ENCODE measurements at regions not wholly inside any gene's neighbourhood (a gene's known extent, or its start where the extent isn't known, plus 50 kb on each side); places are given as distances from the start of the nearest gene placed in this dataset.

DNA sequence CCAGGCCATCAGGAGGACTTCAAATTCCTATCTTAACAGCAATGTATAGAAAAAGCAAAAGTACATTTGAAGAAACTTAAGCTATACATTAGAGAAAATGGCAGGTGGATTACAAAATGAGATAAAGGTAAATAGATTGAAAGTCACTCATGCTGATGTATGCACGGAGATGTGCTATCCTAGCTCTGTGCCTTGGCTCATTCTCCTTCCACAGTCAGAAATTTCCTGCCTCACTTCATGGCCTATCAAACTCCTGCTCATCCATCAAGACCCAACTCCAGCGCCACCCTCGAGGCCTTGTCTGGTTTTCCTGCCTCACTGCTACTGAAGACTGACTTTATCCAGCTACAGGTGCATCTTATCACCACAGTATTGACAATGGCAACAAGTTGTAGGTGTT lies 72.9 kb downstream of the NSMCE3 start:
- TF ChIP-seq, protein P1, sequence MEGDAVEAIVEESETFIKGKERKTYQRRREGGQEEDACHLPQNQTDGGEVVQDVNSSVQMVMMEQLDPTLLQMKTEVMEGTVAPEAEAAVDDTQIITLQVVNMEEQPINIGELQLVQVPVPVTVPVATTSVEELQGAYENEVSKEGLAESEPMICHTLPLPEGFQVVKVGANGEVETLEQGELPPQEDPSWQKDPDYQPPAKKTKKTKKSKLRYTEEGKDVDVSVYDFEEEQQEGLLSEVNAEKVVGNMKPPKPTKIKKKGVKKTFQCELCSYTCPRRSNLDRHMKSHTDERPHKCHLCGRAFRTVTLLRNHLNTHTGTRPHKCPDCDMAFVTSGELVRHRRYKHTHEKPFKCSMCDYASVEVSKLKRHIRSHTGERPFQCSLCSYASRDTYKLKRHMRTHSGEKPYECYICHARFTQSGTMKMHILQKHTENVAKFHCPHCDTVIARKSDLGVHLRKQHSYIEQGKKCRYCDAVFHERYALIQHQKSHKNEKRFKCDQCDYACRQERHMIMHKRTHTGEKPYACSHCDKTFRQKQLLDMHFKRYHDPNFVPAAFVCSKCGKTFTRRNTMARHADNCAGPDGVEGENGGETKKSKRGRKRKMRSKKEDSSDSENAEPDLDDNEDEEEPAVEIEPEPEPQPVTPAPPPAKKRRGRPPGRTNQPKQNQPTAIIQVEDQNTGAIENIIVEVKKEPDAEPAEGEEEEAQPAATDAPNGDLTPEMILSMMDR (conservative IDR thresholded peaks at IDR 0.05; ENCODE audit: low read depth, low read length) = no peak
- no peak for DNase-seq (ENCODE audit: low read depth)
- H3K4me3 ChIP-seq (ENCODE audit: low read depth, low read length) = no peak overlapping the region

DNA sequence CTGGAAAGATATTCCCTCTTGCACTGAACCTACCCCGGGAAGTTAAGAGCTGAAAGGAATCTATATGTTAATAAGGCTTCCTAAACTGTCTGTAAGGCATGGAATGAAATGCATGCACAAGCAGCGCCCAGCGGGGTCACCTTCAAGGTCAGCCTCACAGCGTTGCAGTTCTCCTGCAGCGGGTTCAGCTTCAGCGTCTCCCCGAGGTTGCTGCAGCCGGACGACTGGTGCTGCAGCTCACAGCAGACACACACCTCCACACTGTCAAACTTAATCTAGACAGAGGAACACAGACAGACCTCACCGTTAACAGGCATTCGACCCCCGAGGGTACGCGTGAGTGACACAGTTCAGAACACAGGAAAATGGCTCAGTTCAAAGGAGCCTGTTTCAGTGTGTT lies 73.3 kb downstream of the NSMCE3 start:
- TF ChIP-seq, protein P1 (conservative IDR thresholded peaks at IDR 0.05; ENCODE audit: low read depth, low read length) = no peak
- no peak overlapping the region for H3K4me3 ChIP-seq (ENCODE audit: low read depth, low read length)
- no peak for DNase-seq (ENCODE audit: low read depth)

DNA sequence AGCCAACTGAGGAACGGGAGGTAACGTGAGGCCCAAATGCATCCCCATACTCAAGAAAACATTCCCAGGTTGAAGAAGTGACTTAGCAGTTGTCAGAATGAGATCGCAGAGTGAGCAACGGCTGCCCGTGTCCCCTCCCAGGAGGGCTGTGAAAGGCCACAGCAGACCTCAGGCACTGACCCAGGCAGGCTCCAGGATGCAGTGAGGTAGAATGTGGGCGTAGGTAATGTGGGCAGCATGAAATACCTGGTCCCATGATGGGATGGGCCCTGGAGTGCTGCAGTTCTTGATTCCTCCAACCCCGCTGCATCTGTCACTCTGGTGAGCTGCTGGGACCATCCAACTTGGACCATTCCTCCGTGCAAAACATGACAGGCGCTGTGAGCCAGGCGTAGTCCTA lies 74.8 kb downstream of the NSMCE3 start:
- no peak for DNase-seq (ENCODE audit: low read depth)
- TF ChIP-seq, protein P1 (conservative IDR thresholded peaks at IDR 0.05; ENCODE audit: low read depth, low read length) = no peak

DNA sequence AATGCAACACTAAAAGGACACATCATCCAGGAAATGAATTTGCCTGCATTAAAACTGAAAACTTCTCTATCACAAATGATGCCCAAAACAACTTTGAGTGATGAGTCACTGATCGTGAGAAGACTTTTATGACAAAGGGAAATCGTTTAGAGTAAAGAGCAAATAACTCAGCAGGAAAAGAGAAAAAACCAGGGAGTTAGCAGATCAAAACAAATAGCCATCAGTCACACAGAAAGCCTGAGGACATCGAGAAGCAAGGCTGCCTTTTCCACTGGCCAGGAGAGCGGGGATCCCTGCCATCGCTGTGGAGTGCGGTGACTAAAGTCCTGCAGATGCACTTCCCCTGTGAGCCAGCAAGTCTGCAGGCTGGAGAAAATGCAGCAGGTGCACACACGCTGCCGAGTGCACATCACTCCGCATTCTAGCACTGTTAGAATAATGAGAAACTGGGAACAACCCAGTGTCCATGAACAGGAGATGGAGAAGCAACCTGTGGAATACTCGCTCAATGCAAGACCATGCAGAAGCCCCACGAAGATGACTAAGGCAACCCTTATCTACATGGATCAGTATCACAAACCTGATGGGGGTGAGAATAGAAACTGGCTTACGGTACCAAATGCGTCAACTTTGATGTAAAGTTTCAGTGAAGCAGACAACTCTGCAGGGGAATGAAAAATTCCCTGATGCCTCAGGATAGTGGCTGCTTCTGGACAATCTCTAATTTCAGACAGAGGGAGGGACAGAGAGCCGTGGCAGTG lies 86.4 kb downstream of the NSMCE3 start:
- TF ChIP-seq, protein P1 (conservative IDR thresholded peaks at IDR 0.05; ENCODE audit: low read depth, low read length) = no peak
- no peak overlapping the region for H3K4me3 ChIP-seq (ENCODE audit: low read depth, low read length)
- DNase-seq (ENCODE audit: low read depth) = no peak

More for the DNA sequence above, 74.8 kb downstream of the NSMCE3 start:
- H3K4me3 ChIP-seq (ENCODE audit: low read depth, low read length) = no peak overlapping the region

DNA sequence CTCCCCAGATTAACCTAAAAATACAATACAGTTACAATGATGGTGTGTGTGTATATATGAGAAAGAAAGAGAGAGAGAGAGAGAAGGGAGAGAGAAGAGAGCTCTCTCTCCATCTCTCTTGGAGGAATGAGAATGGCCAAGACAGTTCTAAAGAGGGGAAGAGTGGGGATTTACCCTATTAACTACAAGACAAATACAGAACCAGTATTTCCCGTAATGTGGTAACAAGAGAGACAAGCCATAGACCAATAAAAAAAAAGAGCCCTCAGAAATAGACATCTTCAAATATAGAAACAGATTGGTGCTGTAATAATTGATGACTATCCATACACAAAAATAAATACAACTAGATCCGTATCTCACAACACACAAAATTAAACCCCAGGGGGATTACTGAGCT lies 87.0 kb downstream of the NSMCE3 start:
- H3K4me3 ChIP-seq (ENCODE audit: low read depth, low read length) = no peak overlapping the region
- TF ChIP-seq, protein P1 (conservative IDR thresholded peaks at IDR 0.05; ENCODE audit: low read depth, low read length) = no peak
- no peak for DNase-seq (ENCODE audit: low read depth)

DNA sequence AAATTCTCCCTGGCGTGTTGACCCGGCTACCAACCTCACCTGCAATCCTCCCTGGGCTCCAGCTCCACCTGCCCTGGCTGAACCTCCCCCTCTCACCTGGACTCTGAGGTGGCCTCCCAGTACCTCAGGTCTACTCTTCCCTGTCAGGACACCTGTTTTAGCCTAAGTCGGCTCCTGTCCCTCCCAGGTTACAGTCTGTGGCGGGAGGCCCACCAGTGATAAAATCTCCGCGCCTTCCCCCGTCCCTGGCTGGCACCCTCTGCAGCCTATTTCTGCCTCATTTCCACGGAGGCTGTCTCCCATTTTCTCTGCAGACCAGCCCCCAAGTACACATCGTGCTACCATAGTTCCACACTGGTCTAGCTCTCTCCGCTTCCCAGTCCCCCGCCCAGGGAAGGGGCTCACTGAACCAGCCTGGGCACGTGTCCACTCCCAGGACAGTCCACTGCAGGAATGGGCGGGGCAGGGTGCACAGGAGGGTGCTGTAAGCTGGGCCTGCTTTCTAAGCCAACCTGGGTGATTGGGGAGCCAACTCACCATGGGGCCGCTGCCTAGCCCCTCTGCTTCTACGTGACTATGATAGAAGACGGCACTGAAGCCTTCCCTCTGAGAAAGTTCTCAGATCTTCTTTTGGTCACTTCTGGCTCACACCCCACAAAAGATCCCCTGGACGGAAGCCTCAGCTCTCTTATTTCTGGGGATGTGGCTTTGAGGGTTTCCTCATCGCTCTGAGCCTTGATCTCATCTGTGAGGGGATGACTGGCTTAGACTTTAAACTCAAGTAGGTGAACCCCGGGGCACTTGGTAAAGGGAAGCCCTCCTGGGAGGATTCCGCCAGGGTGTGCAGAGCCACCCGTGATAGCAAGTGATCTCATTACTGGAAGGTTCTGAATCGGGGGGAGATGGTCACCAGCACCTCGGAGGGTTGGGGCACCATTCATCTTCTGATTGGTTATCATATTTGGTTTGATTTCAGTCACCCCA lies 96.6 kb downstream of the NSMCE3 start:
- TF ChIP-seq, protein P1 (conservative IDR thresholded peaks at IDR 0.05; ENCODE audit: low read depth, low read length) = no peak
- no peak overlapping the region for H3K4me3 ChIP-seq (ENCODE audit: low read depth, low read length)
- no peak for DNase-seq (ENCODE audit: low read depth)
